Astrocyte (in vitro differentiated cells and primary cell): ENCODE measurements at regions not wholly inside any gene's neighbourhood (a gene's known extent, or its start where the extent isn't known, plus 50 kb on each side); places are given as distances from the start of the nearest gene placed in this dataset.

Experiments
- DNase-seq: peaks from one replicate; pipeline ENCODE4 v3.0.0-alpha.2; 2010; ENCODE audit warnings: low read depth
- FAIRE-seq: peaks from 2 replicates; lab custom pipeline; 2011; peaks lifted over from hg19 to GRCh38; lab: Jason Lieb, UNC
- H2AFZ ChIP-seq: 2 replicates; pipeline ENCODE4 v1.6.0; 2012; ENCODE audit warnings: low read depth, low read length, inconsistent platforms
- H3K27ac ChIP-seq: 2 replicates; pipeline ENCODE4 v1.5.1; 2011; ENCODE audit warnings: low read depth, low read length, inconsistent platforms
- H3K27me3 ChIP-seq: 2 replicates; pipeline ENCODE4 v1.6.0; 2011; ENCODE audit warnings: low read length, inconsistent platforms; ENCODE audit not compliant: insufficient read depth
- H3K36me3 ChIP-seq: 2 replicates; pipeline ENCODE4 v1.5.1; 2011; ENCODE audit warnings: low read length, inconsistent platforms; ENCODE audit not compliant: insufficient read depth
- H3K4me1 ChIP-seq: 2 replicates; pipeline ENCODE4 v1.5.1; 2011; ENCODE audit warnings: low read length, inconsistent platforms; ENCODE audit not compliant: insufficient read depth
- H3K4me2 ChIP-seq: 2 replicates; pipeline ENCODE4 v1.6.0; 2012; ENCODE audit warnings: low read length, inconsistent platforms
- H3K4me3 ChIP-seq: 2 replicates; pipeline ENCODE4 v1.5.1; 2011; ENCODE audit warnings: low read depth, mild to moderate bottlenecking, low read length, inconsistent platforms; ENCODE audit not compliant: insufficient read depth
- H3K79me2 ChIP-seq: 2 replicates; pipeline ENCODE4 v1.6.0; 2012; ENCODE audit warnings: mild to moderate bottlenecking, low read length, inconsistent platforms; ENCODE audit not compliant: insufficient read depth
- H3K9ac ChIP-seq: 2 replicates; pipeline ENCODE4 v1.6.0; 2012; ENCODE audit warnings: mild to moderate bottlenecking, low read length, inconsistent platforms
- H3K9me3 ChIP-seq: 2 replicates; pipeline ENCODE4 v1.5.1; 2012; ENCODE audit warnings: low read depth, mild to moderate bottlenecking, low read length, inconsistent platforms; ENCODE audit not compliant: insufficient read depth
- H4K20me1 ChIP-seq: 2 replicates; pipeline ENCODE4 v1.6.0; 2012; ENCODE audit warnings: low read length, inconsistent platforms; ENCODE audit not compliant: insufficient read depth
- H3K27ac Mint-ChIP-seq: one replicate; pipeline ENCODE4 v1.8.0; 2021; ENCODE audit warnings: mild to moderate bottlenecking, mixed read lengths; ENCODE audit not compliant: unreplicated experiment
- H3K27me3 Mint-ChIP-seq: one replicate; pipeline ENCODE4 v1.8.0; 2021; ENCODE audit warnings: low read depth, mixed read lengths; ENCODE audit not compliant: unreplicated experiment
- H3K36me3 Mint-ChIP-seq: one replicate; pipeline ENCODE4 v1.8.0; 2021; ENCODE audit warnings: low read depth, mixed read lengths; ENCODE audit not compliant: unreplicated experiment
- H3K4me1 Mint-ChIP-seq: one replicate; pipeline ENCODE4 v1.8.0; 2021; ENCODE audit warnings: low read depth, mixed read lengths; ENCODE audit not compliant: unreplicated experiment
- H3K4me3 Mint-ChIP-seq: one replicate; pipeline ENCODE4 v1.8.0; 2021; ENCODE audit warnings: mild to moderate bottlenecking, moderate library complexity, mixed read lengths; ENCODE audit not compliant: unreplicated experiment
- H3K9me3 Mint-ChIP-seq: one replicate; pipeline ENCODE4 v1.8.0; 2021; ENCODE audit warnings: mild to moderate bottlenecking, mixed read lengths; ENCODE audit not compliant: unreplicated experiment
- EZH2 ChIP-seq: IDR thresholded peaks from 2 replicates; pipeline ENCODE4 v1.6.1; 2012; ENCODE audit warnings: mild to moderate bottlenecking, low read length, inconsistent platforms; ENCODE audit not compliant: insufficient read depth
- TF ChIP-seq, protein P1 (sequence below): IDR thresholded peaks from 2 replicates; pipeline ENCODE4 v1.5.1; 2011; ENCODE audit warnings: low read depth, mild to moderate bottlenecking, inconsistent platforms, low read length, moderate library complexity; ENCODE audit not compliant: insufficient read depth

DNA sequence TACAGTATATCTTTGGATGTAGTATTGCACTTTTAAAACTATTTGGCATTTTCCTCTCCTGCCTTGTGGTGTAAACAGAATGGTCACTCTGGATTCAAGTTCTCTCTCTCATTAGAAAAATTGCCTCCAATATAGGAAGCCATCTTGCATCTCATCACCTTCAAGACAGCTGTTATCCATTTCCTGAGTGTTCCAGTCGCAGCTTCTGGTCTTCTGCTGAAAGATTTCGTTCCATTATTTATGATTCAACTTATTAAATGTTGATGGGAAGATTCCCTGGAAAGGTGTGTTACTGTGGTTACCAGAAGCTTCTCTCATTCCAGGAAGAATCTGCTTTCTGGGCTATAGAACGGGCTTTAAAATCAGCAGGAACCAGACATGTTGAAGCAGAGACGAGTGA is 568.3 kb upstream of the SLIT2 start:
- no peak overlapping the region for H3K9ac ChIP-seq
- H3K27me3 ChIP-seq = no peaks in the 10 kb centered on the region
- H3K27ac Mint-ChIP-seq = no peak overlapping the region
- H3K9me3 Mint-ChIP-seq = no peaks in the 10 kb centered on the region
- H3K27ac ChIP-seq = no peak overlapping the region
- H3K27me3 Mint-ChIP-seq = no peaks in the 10 kb centered on the region
- DNase-seq (no peak), FAIRE-seq (peak; percentile 62)
- no peaks in the 10 kb centered on the region for H4K20me1 ChIP-seq
- H2AFZ ChIP-seq = no peak overlapping the region
- no peak overlapping the region for H3K4me2 ChIP-seq
- H3K4me3 Mint-ChIP-seq = no peak overlapping the region
- no peaks in the 10 kb centered on the region for H3K4me1 ChIP-seq
- H3K4me1 Mint-ChIP-seq = peaks cover 18% of the 10 kb centered on the region
- no peaks in the 10 kb centered on the region for H3K9me3 ChIP-seq
- no peak overlapping the region for H3K4me3 ChIP-seq
- no peak for TF ChIP-seq EZH2
- TF ChIP-seq, protein P1, sequence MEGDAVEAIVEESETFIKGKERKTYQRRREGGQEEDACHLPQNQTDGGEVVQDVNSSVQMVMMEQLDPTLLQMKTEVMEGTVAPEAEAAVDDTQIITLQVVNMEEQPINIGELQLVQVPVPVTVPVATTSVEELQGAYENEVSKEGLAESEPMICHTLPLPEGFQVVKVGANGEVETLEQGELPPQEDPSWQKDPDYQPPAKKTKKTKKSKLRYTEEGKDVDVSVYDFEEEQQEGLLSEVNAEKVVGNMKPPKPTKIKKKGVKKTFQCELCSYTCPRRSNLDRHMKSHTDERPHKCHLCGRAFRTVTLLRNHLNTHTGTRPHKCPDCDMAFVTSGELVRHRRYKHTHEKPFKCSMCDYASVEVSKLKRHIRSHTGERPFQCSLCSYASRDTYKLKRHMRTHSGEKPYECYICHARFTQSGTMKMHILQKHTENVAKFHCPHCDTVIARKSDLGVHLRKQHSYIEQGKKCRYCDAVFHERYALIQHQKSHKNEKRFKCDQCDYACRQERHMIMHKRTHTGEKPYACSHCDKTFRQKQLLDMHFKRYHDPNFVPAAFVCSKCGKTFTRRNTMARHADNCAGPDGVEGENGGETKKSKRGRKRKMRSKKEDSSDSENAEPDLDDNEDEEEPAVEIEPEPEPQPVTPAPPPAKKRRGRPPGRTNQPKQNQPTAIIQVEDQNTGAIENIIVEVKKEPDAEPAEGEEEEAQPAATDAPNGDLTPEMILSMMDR = no peak
- H3K36me3 Mint-ChIP-seq = no peaks in the 10 kb centered on the region
- H3K36me3 ChIP-seq = no peaks in the 10 kb centered on the region
- no peaks in the 10 kb centered on the region for H3K79me2 ChIP-seq

DNA sequence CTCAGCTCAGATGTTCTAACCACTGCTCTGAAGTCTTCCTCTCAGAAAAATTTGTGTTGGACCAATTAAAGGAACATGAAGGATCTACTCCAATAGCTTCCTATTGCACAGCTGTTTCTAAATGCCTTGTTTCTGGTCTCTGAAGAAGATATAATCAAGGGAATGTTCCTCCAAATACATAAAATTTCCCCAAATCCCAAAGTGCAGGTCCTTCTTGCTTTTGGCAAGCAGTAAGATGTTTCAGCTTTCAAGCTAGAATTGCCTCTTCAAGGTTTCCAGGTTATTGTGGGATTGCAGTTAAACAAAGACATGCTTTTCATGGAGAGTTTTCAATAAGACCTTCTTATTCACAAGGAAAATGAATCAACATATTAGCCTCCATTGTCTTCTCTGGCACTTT is 574.5 kb upstream of the SLIT2 start:
- no peak overlapping the region for H3K4me3 Mint-ChIP-seq
- H3K27ac Mint-ChIP-seq = no peak overlapping the region
- H3K79me2 ChIP-seq = no peaks in the 10 kb centered on the region
- FAIRE-seq (no peak), DNase-seq (no peak)
- no peaks in the 10 kb centered on the region for H3K36me3 Mint-ChIP-seq
- no peak overlapping the region for H2AFZ ChIP-seq
- no peaks in the 10 kb centered on the region for H3K27me3 Mint-ChIP-seq
- H3K4me3 ChIP-seq = no peak overlapping the region
- H3K4me2 ChIP-seq = no peak overlapping the region
- peaks cover 4% of the 10 kb centered on the region for H3K9me3 Mint-ChIP-seq
- no peaks in the 10 kb centered on the region for H3K9me3 ChIP-seq
- H3K4me1 ChIP-seq = no peaks in the 10 kb centered on the region
- H3K9ac ChIP-seq = no peak overlapping the region
- no peaks in the 10 kb centered on the region for H4K20me1 ChIP-seq
- no peak overlapping the region for H3K27ac ChIP-seq
- TF ChIP-seq EZH2 = no peak
- TF ChIP-seq, protein P1 = no peak
- no peaks in the 10 kb centered on the region for H3K27me3 ChIP-seq
- peaks cover 7% of the 10 kb centered on the region for H3K4me1 Mint-ChIP-seq
- H3K36me3 ChIP-seq = no peaks in the 10 kb centered on the region

DNA sequence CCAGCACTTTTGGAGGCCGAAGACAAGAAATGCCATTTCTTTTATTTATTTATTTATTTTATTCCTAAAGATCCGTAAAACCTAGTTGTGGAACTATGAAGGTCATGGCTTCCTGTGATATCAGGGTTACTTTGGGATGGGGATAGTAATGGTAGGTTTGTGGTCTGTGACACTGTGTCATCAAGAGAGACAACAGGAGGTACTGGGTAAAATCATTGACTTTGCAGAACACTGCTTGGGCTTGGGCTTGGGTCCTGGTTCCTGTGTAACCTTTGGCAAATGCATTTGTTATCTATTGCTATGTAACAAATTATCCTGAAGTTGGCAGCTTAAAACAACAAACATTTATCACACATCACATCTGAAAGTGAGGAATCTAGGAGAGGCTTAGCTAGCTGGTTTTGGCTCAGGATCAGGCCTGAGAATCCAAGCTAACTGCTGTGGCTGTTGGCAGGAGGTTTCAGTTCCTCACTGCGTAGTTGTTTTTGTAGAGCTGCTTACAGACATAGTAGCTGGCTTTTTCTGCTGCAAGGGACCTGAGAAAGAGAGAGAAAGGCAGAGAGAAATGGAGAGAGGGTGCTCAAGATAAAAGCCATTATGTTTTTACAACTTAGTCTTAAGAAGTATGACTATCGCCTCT is 576.4 kb upstream of the SLIT2 start:
- Histone ChIP-seq H3K4me3 (no peak overlapping the region), H3K4me1 (no peaks in the 10 kb centered on the region), H3K4me2 (no peak overlapping the region), H3K79me2 (no peaks in the 10 kb centered on the region), H4K20me1 (no peaks in the 10 kb centered on the region), H3K36me3 (no peaks in the 10 kb centered on the region), H2AFZ (no peak overlapping the region), H3K27me3 (no peaks in the 10 kb centered on the region), H3K9me3 (no peaks in the 10 kb centered on the region), H3K27ac (no peak overlapping the region), H3K9ac (no peak overlapping the region)
- FAIRE-seq (peak; percentile 91), DNase-seq (peak; percentile 71)
- peaks cover 6% of the 10 kb centered on the region for H3K9me3 Mint-ChIP-seq
- no peaks in the 10 kb centered on the region for H3K27me3 Mint-ChIP-seq
- H3K27ac Mint-ChIP-seq = no peak overlapping the region
- H3K36me3 Mint-ChIP-seq = no peaks in the 10 kb centered on the region
- H3K4me1 Mint-ChIP-seq = peaks cover 7% of the 10 kb centered on the region
- no peak overlapping the region for H3K4me3 Mint-ChIP-seq
- TF ChIP-seq, protein P1 = no peak
- no peak for TF ChIP-seq EZH2
